H1 (cell line): ENCODE measurements at regions not wholly inside any gene's neighbourhood (a gene's known extent, or its start where the extent isn't known, plus 50 kb on each side); places are given as distances from the start of the nearest gene placed in this dataset.

Experiments used
- CTCF ChIA-PET: fragments of 300-600 bp; sonication (Branson Sonifier 250); formaldehyde crosslinking; loops from one replicate; lab custom pipeline; 2021; ENCODE audit not compliant: partially characterized antibody; lab: Charles Lee
- POLR2A ChIA-PET: fragments of 300-600 bp; sonication (Branson Sonifier 250); formaldehyde crosslinking; loops from one replicate; lab custom pipeline; 2021; ENCODE audit warnings: inconsistent platforms; ENCODE audit not compliant: partially characterized antibody; lab: Charles Lee
- DNase-seq, 2 experiments: peaks; one replicate each; pipeline versions ENCODE4 v3.0.0 to v3.0.0-alpha.2; 2010 to 2022; ENCODE audit warnings: low spot score in 2 of 2, low read depth in 1 of 2, mixed read lengths in 1 of 2
- FAIRE-seq: peaks from 2 replicates; lab custom pipeline; 2011; peaks lifted over from hg19 to GRCh38; lab: Jason Lieb, UNC
- H2AFZ ChIP-seq: 2 replicates; pipeline ENCODE4 v1.8.1; 2012; ENCODE audit warnings: low read length, inconsistent platforms
- H2AK5ac ChIP-seq: 2 replicates; pipeline ENCODE4 v1.6.1; 2013; ENCODE audit warnings: low read depth, low read length
- H2BK120ac ChIP-seq: replicated peaks from 2 replicates; pipeline ENCODE3; 2013; ENCODE audit warnings: low read depth, low read length, inconsistent platforms
- H2BK12ac ChIP-seq: 2 replicates; pipeline ENCODE4 v1.6.1; 2013; ENCODE audit warnings: low read depth, low read length
- H2BK15ac ChIP-seq: 2 replicates; pipeline ENCODE4 v1.6.1; 2013; ENCODE audit warnings: low read length
- H2BK20ac ChIP-seq: 2 replicates; pipeline ENCODE4 v1.6.1; 2013; ENCODE audit warnings: low read length
- H2BK5ac ChIP-seq: 2 replicates; pipeline ENCODE4 v1.6.1; 2013; ENCODE audit warnings: low read depth, low read length
- H3K14ac ChIP-seq: 2 replicates; pipeline ENCODE4 v1.6.1; 2013; ENCODE audit warnings: inconsistent platforms; ENCODE audit not compliant: insufficient read length
- H3K18ac ChIP-seq: 2 replicates; pipeline ENCODE4 v1.6.1; 2013; ENCODE audit warnings: low read length; ENCODE audit errors: extremely low read depth
- H3K23ac ChIP-seq: 2 replicates; pipeline ENCODE4 v1.6.1; 2013; ENCODE audit warnings: inconsistent platforms; ENCODE audit not compliant: insufficient read length
- H3K23me2 ChIP-seq: 2 replicates; pipeline ENCODE4 v1.6.1; 2013; ENCODE audit warnings: low read depth, low read length
- H3K27ac ChIP-seq: 2 replicates; pipeline ENCODE4 v1.6.1; 2011; ENCODE audit warnings: low read depth, low read length, inconsistent platforms
- H3K27me3 ChIP-seq, 4 experiments: replicated peaks in 1 of 4; 1 replicate in 1 of 4; 2 replicates in 3 of 4; pipeline versions ENCODE4 v1.6.1 to v1.8.1; 2011 to 2013; ENCODE audit warnings: low read length in 3 of 4, mild to moderate bottlenecking in 3 of 4, inconsistent platforms in 2 of 4, mixed read lengths in 2 of 4, moderate library complexity in 1 of 4; ENCODE audit not compliant: control insufficient read depth in 3 of 4, insufficient read depth in 3 of 4; ENCODE audit errors: extremely low read depth in 1 of 4
- H3K36me3 ChIP-seq, 4 experiments: 2 replicates each; pipeline versions ENCODE4 v1.6.1 to v1.8.1; 2011 to 2013; ENCODE audit warnings: mild to moderate bottlenecking in 4 of 4, low read length in 3 of 4, moderate library complexity in 2 of 4, control low read depth in 1 of 4, inconsistent platforms in 1 of 4; ENCODE audit not compliant: insufficient read depth in 4 of 4, control insufficient read depth in 2 of 4
- H3K4ac ChIP-seq: replicated peaks from 2 replicates; pipeline ENCODE3; 2013; ENCODE audit warnings: low read length, low read depth, mixed read lengths, inconsistent platforms; ENCODE audit not compliant: insufficient read length
- H3K4me1 ChIP-seq, 4 experiments: replicated peaks in 1 of 4; 1 replicate in 1 of 4; 2 replicates in 3 of 4; pipeline versions ENCODE4 v1.6.1 to v1.8.1; 2011 to 2013; ENCODE audit warnings: low read length in 3 of 4, inconsistent platforms in 2 of 4, mixed read lengths in 1 of 4; ENCODE audit not compliant: insufficient read depth in 4 of 4, control insufficient read depth in 3 of 4
- H3K4me2 ChIP-seq, 2 experiments: 2 replicates each; pipeline versions ENCODE4 v1.6.1 to v1.8.1; 2011 to 2013; ENCODE audit warnings: low read depth in 2 of 2, low read length in 2 of 2, control low read depth in 1 of 2, inconsistent platforms in 1 of 2, mild to moderate bottlenecking in 1 of 2; ENCODE audit not compliant: insufficient read depth in 1 of 2
- H3K4me3 ChIP-seq, 4 experiments: fragments of 200-600, 300-600 bp in 1 of 4; sonication (generic), shearing (Covaris generic), sonication (Bioruptor Twin) in 1 of 4; 2 replicates each; pipeline versions ENCODE4 v1.5.1 to v1.8.1; 2011 to 2016; ENCODE audit warnings: low read length in 4 of 4, low read depth in 3 of 4, control low read depth in 2 of 4, inconsistent platforms in 2 of 4, mild to moderate bottlenecking in 2 of 4, mixed read lengths in 1 of 4, moderate library complexity in 1 of 4; ENCODE audit not compliant: insufficient read depth in 2 of 4; ENCODE audit errors: extremely low read depth in 1 of 4
- H3K56ac ChIP-seq: replicated peaks from 2 replicates; pipeline ENCODE3; 2013; ENCODE audit warnings: low read depth, mild to moderate bottlenecking, mixed read lengths, low read length, inconsistent platforms; ENCODE audit not compliant: insufficient read length
- H3K79me1 ChIP-seq: 2 replicates; pipeline ENCODE4 v1.6.1; 2013; ENCODE audit warnings: low read depth, low read length, control low read depth
- H3K79me2 ChIP-seq, 2 experiments: 2 replicates each; pipeline versions ENCODE4 v1.6.1 to v1.8.1; 2012 to 2013; ENCODE audit warnings: low read length in 2 of 2, mild to moderate bottlenecking in 2 of 2, inconsistent platforms in 1 of 2; ENCODE audit not compliant: insufficient read depth in 2 of 2, control insufficient read depth in 1 of 2
- H3K9ac ChIP-seq, 4 experiments: replicated peaks in 1 of 4; 1 replicate in 1 of 4; 2 replicates in 3 of 4; pipeline versions ENCODE4 v1.6.1 to v1.8.1; 2011 to 2013; ENCODE audit warnings: low read depth in 3 of 4, low read length in 3 of 4, control low read depth in 2 of 4, mild to moderate bottlenecking in 2 of 4, moderate library complexity in 2 of 4, inconsistent platforms in 1 of 4; ENCODE audit errors: extremely low read depth in 1 of 4
- H3K9me3 ChIP-seq, 2 experiments: 2 replicates each; pipeline versions ENCODE4 v1.6.1 to v1.8.1; 2012 to 2013; ENCODE audit warnings: mild to moderate bottlenecking in 2 of 2, moderate library complexity in 2 of 2, control low read depth in 1 of 2, inconsistent platforms in 1 of 2, low read depth in 1 of 2, low read length in 1 of 2, mixed read lengths in 1 of 2; ENCODE audit not compliant: insufficient read depth in 2 of 2
- H4K20me1 ChIP-seq, 2 experiments: replicated peaks in 1 of 2; 2 replicates each; pipeline versions ENCODE3 to v1.8.1; 2011 to 2013; ENCODE audit warnings: inconsistent platforms in 2 of 2, low read length in 2 of 2, mild to moderate bottlenecking in 1 of 2; ENCODE audit not compliant: insufficient read depth in 2 of 2, control insufficient read depth in 1 of 2
- H4K5ac ChIP-seq: 2 replicates; pipeline ENCODE4 v1.6.1; 2013; ENCODE audit warnings: low read length, low read depth, mixed read lengths, inconsistent platforms; ENCODE audit not compliant: insufficient read length
- H4K8ac ChIP-seq: 2 replicates; pipeline ENCODE4 v1.8.0; 2013; ENCODE audit warnings: mild to moderate bottlenecking, moderate library complexity, low read length, inconsistent platforms; ENCODE audit not compliant: insufficient read depth; ENCODE audit errors: extremely low read depth
- H4K91ac ChIP-seq: replicated peaks from 2 replicates; pipeline ENCODE3; 2013; ENCODE audit warnings: low read length, mixed read lengths, inconsistent platforms; ENCODE audit not compliant: insufficient read length
- ASH2L ChIP-seq: fragments of 200-600, 300-600 bp; sonication (generic); IDR thresholded peaks from one replicate; pipeline ENCODE4 v1.7.1; 2017; ENCODE audit warnings: low read length
- BRCA1 ChIP-seq: IDR thresholded peaks from 2 replicates; pipeline ENCODE4 v1.6.1; 2012; ENCODE audit warnings: low read depth, low read length, improper control_type of control experiment
- CBX5 ChIP-seq: fragments of 300-800, 300-1000 bp; sonication (generic); IDR thresholded peaks from 2 replicates; pipeline ENCODE4 v1.7.1; 2016; ENCODE audit warnings: antibody characterized with exemption, low read length, low read depth
- EZH2 ChIP-seq: fragments of 200-600 bp; sonication (generic); IDR thresholded peaks from 2 replicates; pipeline ENCODE4 v1.7.1; 2012; ENCODE audit warnings: low read depth, mild to moderate bottlenecking, moderate library complexity, low read length, inconsistent platforms; ENCODE audit not compliant: severe bottlenecking
- SAP30 ChIP-seq: fragments of 300-600 bp; sonication (generic); IDR thresholded peaks from 2 replicates; pipeline ENCODE4 v1.7.1; 2012; ENCODE audit warnings: low read length, moderate library complexity, mild to moderate bottlenecking, inconsistent platforms; ENCODE audit not compliant: insufficient read depth, insufficient replicate concordance
- TAF7 ChIP-seq: optimal IDR thresholded peaks from 2 replicates; pipeline ENCODE3; 2011; ENCODE audit warnings: low read depth, mild to moderate bottlenecking, inconsistent platforms, low read length, moderate library complexity, borderline replicate concordance
- TCF12 ChIP-seq: IDR thresholded peaks from 2 replicates; pipeline ENCODE4 v1.6.1; 2011; ENCODE audit warnings: low read depth, mild to moderate bottlenecking, low read length
- TEAD4 ChIP-seq: IDR thresholded peaks from 2 replicates; pipeline ENCODE4 v1.6.1; 2012; ENCODE audit warnings: low read depth, low read length, inconsistent platforms, mixed read lengths
- WGBS, 2 experiments: shearing (Covaris generic) in 1 of 2; methylation state at CpG; one replicate each; pipeline versions ENCODE4 v1.1.6 to v1.1.7; 2013 to 2015; ENCODE audit warnings: low lambda C conversion rate in 2 of 2, mixed read lengths in 2 of 2, inconsistent platforms in 1 of 2, low coverage in 1 of 2, missing lambda C conversion rate in 1 of 2; ENCODE audit not compliant: insufficient replicate concordance in 2 of 2, insufficient coverage in 1 of 2, insufficient read length in 1 of 2; ENCODE audit errors: extremely low coverage in 1 of 2, missing lambda C conversion rate in 1 of 2; 5-methylcytosine and 5-hydroxymethylcytosine counted together

DNA sequence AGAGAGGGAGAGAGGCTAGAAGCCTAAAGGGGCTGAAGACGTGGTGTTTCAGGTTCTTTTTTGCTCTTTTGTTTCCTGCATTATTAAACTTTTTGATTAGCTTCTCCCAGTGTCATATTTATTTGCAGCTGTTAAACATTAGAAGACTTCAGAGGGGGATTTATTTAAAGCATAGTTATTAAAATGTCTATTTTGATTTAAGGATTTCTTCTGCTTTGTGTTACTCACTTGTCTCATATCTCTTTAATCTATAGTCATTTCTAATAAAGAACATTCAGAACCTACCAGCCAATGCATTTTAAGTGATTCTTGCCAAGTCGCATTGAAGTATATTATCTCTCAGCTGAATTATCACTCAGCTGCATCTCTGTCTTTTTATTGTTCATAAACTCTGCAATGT is 152.0 kb upstream of the DYRK2 start:
- Histone ChIP-seq H4K5ac (no peak overlapping the region), H4K20me1 (no peaks in the 10 kb centered on the region), H3K23me2 (no peaks in the 10 kb centered on the region), H3K4ac (no peak overlapping the region), H2BK20ac (no peak overlapping the region), H3K27me3 (no peaks in the 10 kb centered on the region), H3K9me3 (no peaks in the 10 kb centered on the region), H3K79me1 (no peaks in the 10 kb centered on the region), H2AK5ac (no peak overlapping the region), H4K8ac (no peak overlapping the region), H2BK12ac (no peak overlapping the region), H2BK5ac (no peak overlapping the region), H3K4me1 (no peaks in the 10 kb centered on the region), H3K36me3 (no peaks in the 10 kb centered on the region), H4K91ac (no peak overlapping the region), H3K18ac (no peak overlapping the region), H2BK120ac (no peak overlapping the region), H3K27ac (no peak overlapping the region), H3K56ac (no peak overlapping the region), H2BK15ac (no peak overlapping the region), H3K9ac (no peak overlapping the region), H3K4me3 (no peak overlapping the region), H3K14ac (no peak overlapping the region), H3K23ac (no peak overlapping the region), H2AFZ (no peak overlapping the region), H3K4me2 (no peak overlapping the region), H3K79me2 (no peaks in the 10 kb centered on the region)
- FAIRE-seq (no peak), DNase-seq (no peak)
- ChIA-PET POLR2A (no interaction called here), CTCF (interaction anchor here (1.3 to 1.4 kb wide), 2 partner anchors 10 to 11 kb away, joined by 3 read pairs; no protein-coding TSS in a partner anchor)
- WGBS, 2 experiments = 74% methylated on average over 2 of the region's 2 CpGs; no CpG with 5 or more reads in 1 of the 2 experiments
- TF ChIP-seq TCF12 = no peak
- no peak for TF ChIP-seq BRCA1
- TF ChIP-seq EZH2 = no peak
- no peak for TF ChIP-seq ASH2L
- no peak for TF ChIP-seq SAP30
- no peak for TF ChIP-seq CBX5
- TF ChIP-seq TAF7 = no peak
- no peak for TF ChIP-seq TEAD4
